ENCODE measurements at regions not wholly inside any gene's neighbourhood (a gene's known extent, or its start where the extent isn't known, plus 50 kb on each side); places are given as distances from the start of the nearest gene placed in this dataset.
"Not testable (repeated sequence)": the region's sequence is repeated elsewhere in the genome, so short reads cannot be mapped to it uniquely, and the experiment has no call there.

- not testable (repeated sequence) for H3K9me3 ChIP-seq; DNase-seq (ENCODE audit: low spot score); ATAC-seq (ENCODE audit: insufficient number of reproducible peaks, low FRiP score, low read depth); H3K27ac ChIP-seq; H3K4me1 ChIP-seq (ENCODE audit: control insufficient read depth in 1 of 2, low read depth in 2 of 2); H3K27me3 ChIP-seq (replicated peaks; ENCODE audit: insufficient read depth); H3K36me3 ChIP-seq; H3K4me3 ChIP-seq
Measured at GRCh38 chr7:29699723-29700122, 106.6 kb upstream of the WIPF3 start.

GRCh38 chr7:29701540-29701939, 104.8 kb upstream of the WIPF3 start:
- not testable (repeated sequence) for H3K9me3 ChIP-seq; H3K36me3 ChIP-seq; DNase-seq (ENCODE audit: low spot score); H3K27ac ChIP-seq; H3K4me1 ChIP-seq (ENCODE audit: control insufficient read depth in 1 of 2, low read depth in 2 of 2); H3K27me3 ChIP-seq (replicated peaks; ENCODE audit: insufficient read depth); ATAC-seq (ENCODE audit: insufficient number of reproducible peaks, low FRiP score, low read depth); H3K4me3 ChIP-seq

- H3K4me3 ChIP-seq; ATAC-seq (ENCODE audit: insufficient number of reproducible peaks, low FRiP score, low read depth); H3K9me3 ChIP-seq; H3K36me3 ChIP-seq; H3K27me3 ChIP-seq (replicated peaks; ENCODE audit: insufficient read depth); DNase-seq (ENCODE audit: low spot score); H3K4me1 ChIP-seq (ENCODE audit: control insufficient read depth in 1 of 2, low read depth in 2 of 2); H3K27ac ChIP-seq: not testable (repeated sequence)
Measured at GRCh38 chr7:29703830-29704229, 102.5 kb upstream of the WIPF3 start.

GRCh38 chr7:29709002-29709401, 97.3 kb upstream of the WIPF3 start:
- not testable (repeated sequence) for H3K9me3 ChIP-seq; DNase-seq (ENCODE audit: low spot score); H3K4me3 ChIP-seq; H3K4me1 ChIP-seq (ENCODE audit: control insufficient read depth in 1 of 2, low read depth in 2 of 2); ATAC-seq (ENCODE audit: insufficient number of reproducible peaks, low FRiP score, low read depth); H3K27me3 ChIP-seq (replicated peaks; ENCODE audit: insufficient read depth); H3K36me3 ChIP-seq; H3K27ac ChIP-seq

GRCh38 chr7:29723127-29723526, 83.2 kb upstream of the WIPF3 start:
- not testable (repeated sequence) for DNase-seq (ENCODE audit: low spot score); H3K9me3 ChIP-seq; H3K4me1 ChIP-seq (ENCODE audit: control insufficient read depth in 1 of 2, low read depth in 2 of 2); H3K4me3 ChIP-seq; H3K36me3 ChIP-seq; H3K27ac ChIP-seq; ATAC-seq (ENCODE audit: insufficient number of reproducible peaks, low FRiP score, low read depth); H3K27me3 ChIP-seq (replicated peaks; ENCODE audit: insufficient read depth)

GRCh38 chr7:29723599-29723998, 82.7 kb upstream of the WIPF3 start:
- Histone ChIP-seq H3K27me3 (replicated peaks; ENCODE audit: insufficient read depth) (no peaks in the 10 kb centered on the region), H3K9me3 (no peaks in the 10 kb centered on the region), H3K4me3 (no peak overlapping the region), H3K4me1 (ENCODE audit: control insufficient read depth in 1 of 2, low read depth in 2 of 2) (no peaks in the 10 kb centered on the region), H3K27ac (no peak overlapping the region), H3K36me3 (no peaks in the 10 kb centered on the region)
- no peak for DNase-seq (ENCODE audit: low spot score)
- no peak for ATAC-seq (ENCODE audit: insufficient number of reproducible peaks, low FRiP score, low read depth)
- TF ChIP-seq CTCF (IDR thresholded peaks at IDR 0.05) = no peak

GRCh38 chr7:29729534-29730165, 76.7 kb upstream of the WIPF3 start:
- not testable (repeated sequence) for H3K27ac ChIP-seq; H3K4me3 ChIP-seq; H3K9me3 ChIP-seq; ATAC-seq (ENCODE audit: insufficient number of reproducible peaks, low FRiP score, low read depth); H3K36me3 ChIP-seq; DNase-seq (ENCODE audit: low spot score); H3K27me3 ChIP-seq (replicated peaks; ENCODE audit: insufficient read depth); H3K4me1 ChIP-seq (ENCODE audit: control insufficient read depth in 1 of 2, low read depth in 2 of 2)

- H3K9me3 ChIP-seq = no peaks in the 10 kb centered on the region
- DNase-seq (ENCODE audit: low spot score) = no peak
- H3K36me3 ChIP-seq = no peaks in the 10 kb centered on the region
- no peak overlapping the region for H3K27ac ChIP-seq
- H3K27me3 ChIP-seq (replicated peaks; ENCODE audit: insufficient read depth) = no peaks in the 10 kb centered on the region
- TF ChIP-seq CTCF (IDR thresholded peaks at IDR 0.05) = no peak
- no peaks in the 10 kb centered on the region for H3K4me1 ChIP-seq (ENCODE audit: control insufficient read depth in 1 of 2, low read depth in 2 of 2)
- no peak for ATAC-seq (ENCODE audit: insufficient number of reproducible peaks, low FRiP score, low read depth)
- no peak overlapping the region for H3K4me3 ChIP-seq
Measured at GRCh38 chr7:29734246-29734731, 72.0 kb upstream of the WIPF3 start.

- not testable (repeated sequence) for H3K4me3 ChIP-seq; H3K27me3 ChIP-seq (replicated peaks; ENCODE audit: insufficient read depth); H3K27ac ChIP-seq; H3K9me3 ChIP-seq; H3K36me3 ChIP-seq; DNase-seq (ENCODE audit: low spot score); ATAC-seq (ENCODE audit: insufficient number of reproducible peaks, low FRiP score, low read depth); H3K4me1 ChIP-seq (ENCODE audit: control insufficient read depth in 1 of 2, low read depth in 2 of 2)
Measured at GRCh38 chr7:29747645-29748245, 58.6 kb upstream of the WIPF3 start.

Data from thoracic aorta (tissue), 2 donors.